GM19351 (cell line): ENCODE measurements at regions not wholly inside any gene's neighbourhood (a gene's known extent, or its start where the extent isn't known, plus 50 kb on each side); places are given as distances from the start of the nearest gene placed in this dataset.
"Not testable (repeated sequence)": the region's sequence is repeated elsewhere in the genome, so short reads cannot be mapped to it uniquely, and the experiment has no call there.

ENCODE experiments used
- ATAC-seq: cut with Tn5 transposase; IDR thresholded peaks from one replicate; pipeline ENCODE4 v1.9.1; 2021; ENCODE audit warnings: mild to moderate bottlenecking, moderate library complexity; ENCODE audit not compliant: unreplicated experiment

GRCh38 chr7:156021471-156021870, 209.2 kb upstream of the SHH start:
- no peak for ATAC-seq

- no peak for ATAC-seq
These were observed 208.3 kb upstream of the SHH start for GRCh38 chr7:156020566-156020965.

- ATAC-seq: no peak
These were observed 207.7 kb upstream of the SHH start for GRCh38 chr7:156019776-156020565.

GRCh38 chr7:156019308-156019707, 207.0 kb upstream of the SHH start:
- no peak for ATAC-seq

GRCh38 chr7:156017916-156018700, 205.8 kb upstream of the SHH start:
- no peak for ATAC-seq

- ATAC-seq: no peak
These were observed 205.2 kb upstream of the SHH start for GRCh38 chr7:156017431-156017830.

GRCh38 chr7:156015237-156016020, 203.2 kb upstream of the SHH start:
- ATAC-seq: no peak

GRCh38 chr7:156014808-156015207, 202.5 kb upstream of the SHH start:
- ATAC-seq: no peak

GRCh38 chr7:156014201-156014600, 201.9 kb upstream of the SHH start:
- ATAC-seq: no peak

GRCh38 chr7:156012412-156012811, 200.1 kb upstream of the SHH start:
- ATAC-seq: no peak

GRCh38 chr7:156009569-156009968, 197.3 kb upstream of the SHH start:
- no peak for ATAC-seq

GRCh38 chr7:156006876-156007275, 194.6 kb upstream of the SHH start:
- ATAC-seq: not testable (repeated sequence)

GRCh38 chr7:156006024-156006423, 193.8 kb upstream of the SHH start:
- no peak for ATAC-seq

- no peak for ATAC-seq
These were observed 193.0 kb upstream of the SHH start for GRCh38 chr7:156005202-156005691.

GRCh38 chr7:156004265-156005201, 192.3 kb upstream of the SHH start:
- ATAC-seq: no peak

- no peak for ATAC-seq
These were observed 191.2 kb upstream of the SHH start for GRCh38 chr7:156003220-156004162.

- no peak for ATAC-seq
These were observed 190.3 kb upstream of the SHH start for GRCh38 chr7:156002362-156003066.

- ATAC-seq: no peak
These were observed 189.4 kb upstream of the SHH start for GRCh38 chr7:156001496-156002260.
